ENCODE measurements at regions not wholly inside any gene's neighbourhood (a gene's known extent, or its start where the extent isn't known, plus 50 kb on each side); places are given as distances from the start of the nearest gene placed in this dataset.

GRCh38 chr20:47969426-47969825 lies 184.1 kb upstream of the SULF2 start:
- intact Hi-C loops (cut with micrococcal nuclease) = no loop called here
- no peak for DNase-seq
- WGBS (ENCODE audit: insufficient coverage) = 100% methylated on average over 2 of the region's 6 CpGs

GRCh38 chr20:47968541-47969310 lies 183.4 kb upstream of the SULF2 start:
- H3K27me3 ChIP-seq (ENCODE audit: control insufficient read depth in 2 of 2, insufficient read depth in 2 of 2, low read length in 2 of 2) = no peaks in the 10 kb centered on the region
- H3K27me3 Mint-ChIP-seq (ENCODE audit: low read depth in 3 of 3) = peaks cover 14 to 39% (median 33%) of the 10 kb centered on the region in 3 donors
- H3K79me2 ChIP-seq (ENCODE audit: insufficient read depth, low read length) = no peaks in the 10 kb centered on the region
- no peak overlapping the region for H3K4me2 ChIP-seq (replicated peaks; ENCODE audit: extremely low read depth, low read length, poor library complexity, severe bottlenecking)
- H3K36me3 Mint-ChIP-seq = no peaks in the 10 kb centered on the region
- no peak overlapping the region for H3K4me3 ChIP-seq (replicated peaks in 1 of 3; ENCODE audit: low read depth in 2 of 3, low read length in 3 of 3)
- no peak for TF ChIP-seq CTCF (IDR thresholded peaks at IDR 0.05)
- 96% methylated on average over 22 of the region's 31 CpGs for WGBS (ENCODE audit: insufficient coverage)
- no peak overlapping the region for H3K27ac ChIP-seq (ENCODE audit: low read depth in 1 of 2, low read length in 2 of 2)
- intact Hi-C loops (cut with micrococcal nuclease) = no loop called here
- H3K9ac ChIP-seq (ENCODE audit: insufficient read depth, low read length, poor library complexity, severe bottlenecking) = no peak overlapping the region
- no peaks in the 10 kb centered on the region for H4K20me1 ChIP-seq (ENCODE audit: insufficient read depth, low read length)
- H3K4me1 Mint-ChIP-seq = peaks cover 23% of the 10 kb centered on the region
- H3K9me3 Mint-ChIP-seq = peaks cover 0 to 2% (median 0%) of the 10 kb centered on the region in 7 donors
- H3K27ac Mint-ChIP-seq = no peak overlapping the region
- no peak overlapping the region for H2AFZ ChIP-seq (ENCODE audit: insufficient read depth, low read depth, low read length, poor library complexity, severe bottlenecking)
- no peaks in the 10 kb centered on the region for H3K9me3 ChIP-seq (replicated peaks in 1 of 2; ENCODE audit: control insufficient read depth in 1 of 2, insufficient read depth in 1 of 2, low read length in 2 of 2)
- peaks cover 8 to 10% of the 10 kb centered on the region in 2 donors for H3K4me1 ChIP-seq (ENCODE audit: control insufficient read depth in 1 of 2, insufficient read depth in 2 of 2, low read length in 2 of 2)
- H3K4me3 Mint-ChIP-seq = no peak overlapping the region
- H3K36me3 ChIP-seq (replicated peaks in 1 of 2; ENCODE audit: control insufficient read depth in 1 of 2, insufficient read depth in 2 of 2, low read length in 2 of 2) = no peaks in the 10 kb centered on the region
- no peak for DNase-seq

More at GRCh38 chr20:47969426-47969825, 184.1 kb upstream of the SULF2 start:
- Mint-ChIP-seq H3K4me3 (no peak overlapping the region), H3K27me3 (ENCODE audit: low read depth in 3 of 3) (peaks cover 17 to 38% (median 33%) of the 10 kb centered on the region in 3 donors), H3K27ac (no peak overlapping the region), H3K9me3 (peaks cover 0 to 2% (median 0%) of the 10 kb centered on the region in 7 donors), H3K36me3 (no peaks in the 10 kb centered on the region), H3K4me1 (peaks cover 24% of the 10 kb centered on the region)
- Histone ChIP-seq H3K9ac (ENCODE audit: insufficient read depth, low read length, poor library complexity, severe bottlenecking) (no peak overlapping the region), H3K27me3 (ENCODE audit: control insufficient read depth in 2 of 2, insufficient read depth in 2 of 2, low read length in 2 of 2) (no peaks in the 10 kb centered on the region), H4K20me1 (ENCODE audit: insufficient read depth, low read length) (no peaks in the 10 kb centered on the region), H2AFZ (ENCODE audit: insufficient read depth, low read depth, low read length, poor library complexity, severe bottlenecking) (no peak overlapping the region), H3K36me3 (replicated peaks in 1 of 2; ENCODE audit: control insufficient read depth in 1 of 2, insufficient read depth in 2 of 2, low read length in 2 of 2) (no peaks in the 10 kb centered on the region), H3K27ac (ENCODE audit: low read depth in 1 of 2, low read length in 2 of 2) (no peak overlapping the region), H3K4me3 (replicated peaks in 1 of 3; ENCODE audit: low read depth in 2 of 3, low read length in 3 of 3) (no peak overlapping the region), H3K9me3 (replicated peaks in 1 of 2; ENCODE audit: control insufficient read depth in 1 of 2, insufficient read depth in 1 of 2, low read length in 2 of 2) (no peaks in the 10 kb centered on the region), H3K4me2 (replicated peaks; ENCODE audit: extremely low read depth, low read length, poor library complexity, severe bottlenecking) (no peak overlapping the region), H3K4me1 (ENCODE audit: control insufficient read depth in 1 of 2, insufficient read depth in 2 of 2, low read length in 2 of 2) (peaks cover 8 to 11% of the 10 kb centered on the region in 2 donors), H3K79me2 (ENCODE audit: insufficient read depth, low read length) (no peaks in the 10 kb centered on the region)
- TF ChIP-seq CTCF (IDR thresholded peaks at IDR 0.05) = no peak

Measured in CD14-positive monocyte (primary cell).